HepG2 (cell line): ENCODE measurements at regions not wholly inside any gene's neighbourhood (a gene's known extent, or its start where the extent isn't known, plus 50 kb on each side); places are given as distances from the start of the nearest gene placed in this dataset.
A peak's percentile ranks its signal among the peaks of the same experiment; 100 is the strongest.

ENCODE experiments used
- ATAC-seq: fragments of 200-7000 bp; cut with Tn5 transposase; 3 replicates; pipeline ENCODE4 v1.9.1; 2020; ENCODE audit warnings: mild to moderate bottlenecking, moderate library complexity
- BruUV-seq: library from RNA; stranded (reverse); fragments of 400-500 nt; replicated peaks from 2 replicates; lab custom pipeline; 2021; lab: Mats Ljungman, UMichigan
- CTCF ChIA-PET: fragments of 300-600 bp; formaldehyde crosslinking; extraction: SDS; loops from one replicate; lab custom pipeline; 2021; ENCODE audit warnings: low total read pairs, inconsistent platforms, low intra/inter-chr PET ratio; lab: Yijun Ruan, JAX
- POLR2A ChIA-PET: fragments of 350-600 bp; sonication (Branson Sonifier 250); formaldehyde crosslinking; loops from one replicate; lab custom pipeline; 2020; ENCODE audit warnings: antibody characterized with exemption, inconsistent platforms; lab: Yijun Ruan, JAX
- DNase-seq: peaks from one replicate; pipeline ENCODE4 v3.0.0-alpha.2; 2015; ENCODE audit warnings: low spot score
- FAIRE-seq: peaks from 3 replicates; lab custom pipeline; 2011; peaks lifted over from hg19 to GRCh38; lab: Jason Lieb, UNC
- H2AFZ ChIP-seq: one replicate; pipeline ENCODE4 v1.6.1; 2011; ENCODE audit warnings: low read length, inconsistent platforms
- H3K27ac ChIP-seq: fragments of 300-600 bp; 3 replicates; pipeline ENCODE4 v1.8.0; 2011; ENCODE audit warnings: mixed run types, mild to moderate bottlenecking, mixed read lengths, low read length, inconsistent platforms; ENCODE audit not compliant: insufficient read depth; ENCODE audit errors: extremely low read length
- H3K27me3 ChIP-seq, 2 experiments: fragments of 200-600 bp in 1 of 2; 2 replicates in 1 of 2; 3 replicates in 1 of 2; pipeline versions ENCODE4 v1.6.0 to v1.8.0; 2011; ENCODE audit warnings: low read length in 2 of 2, mild to moderate bottlenecking in 2 of 2, moderate library complexity in 2 of 2, inconsistent platforms in 1 of 2; ENCODE audit not compliant: insufficient read depth in 2 of 2, control insufficient read depth in 1 of 2
- H3K36me3 ChIP-seq, 2 experiments: fragments of 200-600 bp in 1 of 2; replicated peaks in 1 of 2; 2 replicates in 1 of 2; 3 replicates in 1 of 2; pipeline versions ENCODE4 v1.5.1 to v1.8.0; 2011; ENCODE audit warnings: low read length in 2 of 2, inconsistent platforms in 1 of 2; ENCODE audit not compliant: insufficient read depth in 2 of 2, control insufficient read depth in 1 of 2
- H3K4me1 ChIP-seq: 2 replicates; pipeline ENCODE4 v1.5.1; 2012; ENCODE audit warnings: low read length, inconsistent platforms; ENCODE audit not compliant: insufficient read depth
- H3K4me2 ChIP-seq: 2 replicates; pipeline ENCODE4 v1.6.0; 2011; ENCODE audit warnings: low read depth, low read length, inconsistent platforms
- H3K4me3 ChIP-seq, 3 experiments: fragments of 200-600 bp in 1 of 3; sonication (generic), shearing (Covaris generic) in 1 of 3; replicated peaks in 1 of 3; 2 replicates each; pipeline ENCODE4 v1.5.1; 2011 to 2016; ENCODE audit warnings: low read length in 3 of 3, inconsistent platforms in 2 of 3, low read depth in 2 of 3, mild to moderate bottlenecking in 2 of 3, control low read depth in 1 of 3, mixed read lengths in 1 of 3; ENCODE audit not compliant: insufficient read depth in 1 of 3
- H3K79me2 ChIP-seq: one replicate; pipeline ENCODE4 v1.6.1; 2011; ENCODE audit warnings: low read length, inconsistent platforms; ENCODE audit not compliant: insufficient read depth
- H3K9ac ChIP-seq: 2 replicates; pipeline ENCODE4 v1.6.0; 2011; ENCODE audit warnings: mild to moderate bottlenecking, low read depth, low read length, inconsistent platforms; ENCODE audit not compliant: insufficient read depth
- H3K9me3 ChIP-seq: 2 replicates; pipeline ENCODE4 v1.5.1; 2012; ENCODE audit warnings: mild to moderate bottlenecking, low read length
- H4K20me1 ChIP-seq: 2 replicates; pipeline ENCODE4 v1.6.0; 2011; ENCODE audit warnings: inconsistent platforms, mild to moderate bottlenecking, low read length, moderate library complexity; ENCODE audit not compliant: insufficient read depth
- GABPB1 ChIP-seq: IDR thresholded peaks from 2 replicates; pipeline ENCODE4 v1.6.1; 2016; ENCODE audit warnings: mild to moderate bottlenecking, missing genetic modification reagents, moderate library complexity, missing compliant biosample characterization
- NR2F2 ChIP-seq: IDR thresholded peaks from 2 replicates; pipeline ENCODE4 v1.6.1; 2012; ENCODE audit warnings: low read depth, inconsistent platforms, borderline replicate concordance
- ZNF317 ChIP-seq: sonication (generic); formaldehyde crosslinking; IDR thresholded peaks from 2 replicates; pipeline ENCODE4 v1.5.0; 2020; ENCODE audit warnings: mild to moderate bottlenecking, missing genetic modification reagents
- ZNF354B ChIP-seq: sonication (generic); formaldehyde crosslinking; IDR thresholded peaks from 2 replicates; pipeline ENCODE4 v1.8.0; 2022; ENCODE audit warnings: mild to moderate bottlenecking, missing genetic modification reagents
- ZNF441 ChIP-seq: sonication (generic); formaldehyde crosslinking; IDR thresholded peaks from 2 replicates; pipeline ENCODE4 v1.7.0; 2021; ENCODE audit warnings: missing genetic modification reagents, borderline replicate concordance
- WGBS: methylation state at CpG from one replicate; pipeline ENCODE4 v1.1.6; 2017; ENCODE audit warnings: low lambda C conversion rate; 5-methylcytosine and 5-hydroxymethylcytosine counted together
- in situ Hi-C: cut with HindIII; loops from 2 replicates; pipeline ENCODE4 v1.10.0; 2017; ENCODE audit warnings: low pct_unique_long_range_greater_than_20kb; ENCODE audit not compliant: extremely low pct_ligation_motif_present
- intact Hi-C: fragments of 100-400 bp; cut with micrococcal nuclease; formaldehyde crosslinking; loops from one replicate; pipeline ENCODE4 v1.10.0; 2022; ENCODE audit not compliant: unreplicated experiment
- TF ChIP-seq, protein P1 (sequence below): sonication (generic); formaldehyde crosslinking; IDR thresholded peaks from 2 replicates; pipeline ENCODE4 v1.9.0; 2021; ENCODE audit warnings: missing genetic modification reagents, borderline replicate concordance
- TF ChIP-seq, protein P2 (sequence below): sonication (generic); formaldehyde crosslinking; IDR thresholded peaks from 2 replicates; pipeline ENCODE4 v1.5.0; 2020; ENCODE audit warnings: missing genetic modification reagents, mild to moderate bottlenecking, borderline replicate concordance
- TF ChIP-seq, protein P3 (sequence below): IDR thresholded peaks from 2 replicates; pipeline ENCODE4 v1.6.1; 2018; ENCODE audit warnings: missing genetic modification reagents, mild to moderate bottlenecking, missing compliant biosample characterization

DNA sequence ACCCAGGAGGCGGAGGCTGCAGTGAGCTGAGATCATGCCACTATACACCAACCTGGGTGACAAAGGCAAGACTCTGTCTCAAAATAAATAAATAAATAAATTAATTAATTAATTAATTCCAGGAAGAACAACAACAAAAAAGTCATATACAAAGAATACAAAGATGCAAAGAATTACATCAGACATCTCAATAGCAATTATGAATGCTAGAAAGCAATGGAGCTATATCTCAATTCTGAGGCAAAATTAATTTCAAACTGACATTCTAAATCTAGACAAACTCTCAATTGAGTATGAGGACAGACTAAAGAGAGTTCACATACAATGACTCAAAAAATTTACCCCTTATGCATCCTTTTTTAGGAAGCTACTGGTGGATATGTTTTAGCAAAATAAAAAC lies 69.6 kb upstream of the CTNNB1 start:
- in situ Hi-C loops (no loop called here), intact Hi-C loops (no loop called here)
- FAIRE-seq (no peak), DNase-seq (no peak), ATAC-seq (no peak)
- no peak overlapping the region for H3K27ac ChIP-seq
- H3K4me1 ChIP-seq: no peaks in the 10 kb centered on the region
- H3K27me3 ChIP-seq: peaks cover 0 to 15% of the 10 kb centered on the region in 2 experiments; a peak in 2 of 5 replicates
- no peaks in the 10 kb centered on the region for H4K20me1 ChIP-seq
- CTCF ChIA-PET: no interaction called here
- no peak overlapping the region for H3K4me2 ChIP-seq
- peaks cover 17% of the 10 kb centered on the region for H3K9me3 ChIP-seq
- no peak overlapping the region for H2AFZ ChIP-seq
- no peaks in the 10 kb centered on the region for H3K79me2 ChIP-seq
- 45% methylated on average over 1 of the region's 1 CpG for WGBS
- POLR2A ChIA-PET: no interaction called here
- H3K36me3 ChIP-seq: no peaks in the 10 kb centered on the region
- H3K4me3 ChIP-seq: no peak overlapping the region
- TF ChIP-seq ZNF317 (CRISPR knock-in tag) (peak; percentile 97), GABPB1 (no peak), ZNF354B (CRISPR knock-in tag) (no peak)
- TF ChIP-seq, protein P1, sequence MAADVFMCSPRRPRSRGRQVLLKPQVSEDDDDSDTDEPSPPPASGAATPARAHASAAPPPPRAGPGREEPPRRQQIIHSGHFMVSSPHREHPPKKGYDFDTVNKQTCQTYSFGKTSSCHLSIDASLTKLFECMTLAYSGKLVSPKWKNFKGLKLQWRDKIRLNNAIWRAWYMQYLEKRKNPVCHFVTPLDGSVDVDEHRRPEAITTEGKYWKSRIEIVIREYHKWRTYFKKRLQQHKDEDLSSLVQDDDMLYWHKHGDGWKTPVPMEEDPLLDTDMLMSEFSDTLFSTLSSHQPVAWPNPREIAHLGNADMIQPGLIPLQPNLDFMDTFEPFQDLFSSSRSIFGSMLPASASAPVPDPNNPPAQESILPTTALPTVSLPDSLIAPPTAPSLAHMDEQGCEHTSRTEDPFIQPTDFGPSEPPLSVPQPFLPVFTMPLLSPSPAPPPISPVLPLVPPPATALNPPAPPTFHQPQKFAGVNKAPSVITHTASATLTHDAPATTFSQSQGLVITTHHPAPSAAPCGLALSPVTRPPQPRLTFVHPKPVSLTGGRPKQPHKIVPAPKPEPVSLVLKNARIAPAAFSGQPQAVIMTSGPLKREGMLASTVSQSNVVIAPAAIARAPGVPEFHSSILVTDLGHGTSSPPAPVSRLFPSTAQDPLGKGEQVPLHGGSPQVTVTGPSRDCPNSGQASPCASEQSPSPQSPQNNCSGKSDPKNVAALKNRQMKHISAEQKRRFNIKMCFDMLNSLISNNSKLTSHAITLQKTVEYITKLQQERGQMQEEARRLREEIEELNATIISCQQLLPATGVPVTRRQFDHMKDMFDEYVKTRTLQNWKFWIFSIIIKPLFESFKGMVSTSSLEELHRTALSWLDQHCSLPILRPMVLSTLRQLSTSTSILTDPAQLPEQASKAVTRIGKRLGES: no peak
- H3K9ac ChIP-seq: no peak overlapping the region
- no TSS peak for BruUV-seq

DNA sequence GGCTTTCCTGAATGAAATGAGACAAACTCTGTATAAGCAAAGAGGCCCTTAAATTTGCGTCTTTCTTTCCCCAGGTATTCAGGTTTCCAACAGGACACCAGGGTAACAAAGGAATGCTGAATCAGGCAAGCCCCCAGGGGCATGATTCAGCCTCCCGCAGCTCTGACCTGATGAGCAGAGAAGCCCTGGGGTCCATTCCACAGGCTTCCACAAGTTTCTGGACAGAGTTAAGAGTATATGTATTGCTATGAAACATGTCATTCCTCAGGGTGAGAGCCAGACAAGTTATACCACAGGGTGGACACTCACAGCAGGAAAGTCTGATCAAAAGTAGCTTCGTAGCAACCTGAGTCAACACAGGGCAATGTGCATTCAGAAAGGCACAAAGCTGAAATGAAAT lies 68.1 kb upstream of the CTNNB1 start:
- Histone ChIP-seq H3K4me1 (no peaks in the 10 kb centered on the region), H2AFZ (no peak overlapping the region), H3K36me3 (no peaks in the 10 kb centered on the region), H3K9ac (no peak overlapping the region), H3K27ac (no peak overlapping the region), H3K4me2 (no peak overlapping the region), H3K79me2 (no peaks in the 10 kb centered on the region), H3K27me3 (peaks cover 0 to 18% of the 10 kb centered on the region in 2 experiments; a peak in 2 of 5 replicates), H3K9me3 (peaks cover 10% of the 10 kb centered on the region), H3K4me3 (no peak overlapping the region), H4K20me1 (no peaks in the 10 kb centered on the region)
- intact Hi-C loops: no loop called here
- DNase-seq (no peak), ATAC-seq (no peak), FAIRE-seq (no peak)
- WGBS: 18% methylated on average over 3 of the region's 3 CpGs
- in situ Hi-C loops: no loop called here
- CTCF ChIA-PET: no interaction called here
- POLR2A ChIA-PET: no interaction called here
- no TSS peak for BruUV-seq
- TF ChIP-seq ZNF441: no peak
- TF ChIP-seq, protein P2, sequence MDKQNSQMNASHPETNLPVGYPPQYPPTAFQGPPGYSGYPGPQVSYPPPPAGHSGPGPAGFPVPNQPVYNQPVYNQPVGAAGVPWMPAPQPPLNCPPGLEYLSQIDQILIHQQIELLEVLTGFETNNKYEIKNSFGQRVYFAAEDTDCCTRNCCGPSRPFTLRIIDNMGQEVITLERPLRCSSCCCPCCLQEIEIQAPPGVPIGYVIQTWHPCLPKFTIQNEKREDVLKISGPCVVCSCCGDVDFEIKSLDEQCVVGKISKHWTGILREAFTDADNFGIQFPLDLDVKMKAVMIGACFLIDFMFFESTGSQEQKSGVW (CRISPR knock-in tag): no peak
- no peak for TF ChIP-seq NR2F2
- TF ChIP-seq, protein P3, sequence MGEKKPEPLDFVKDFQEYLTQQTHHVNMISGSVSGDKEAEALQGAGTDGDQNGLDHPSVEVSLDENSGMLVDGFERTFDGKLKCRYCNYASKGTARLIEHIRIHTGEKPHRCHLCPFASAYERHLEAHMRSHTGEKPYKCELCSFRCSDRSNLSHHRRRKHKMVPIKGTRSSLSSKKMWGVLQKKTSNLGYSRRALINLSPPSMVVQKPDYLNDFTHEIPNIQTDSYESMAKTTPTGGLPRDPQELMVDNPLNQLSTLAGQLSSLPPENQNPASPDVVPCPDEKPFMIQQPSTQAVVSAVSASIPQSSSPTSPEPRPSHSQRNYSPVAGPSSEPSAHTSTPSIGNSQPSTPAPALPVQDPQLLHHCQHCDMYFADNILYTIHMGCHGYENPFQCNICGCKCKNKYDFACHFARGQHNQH (CRISPR knock-in tag): no peak
